ENCODE measurements at regions not wholly inside any gene's neighbourhood (a gene's known extent, or its start where the extent isn't known, plus 50 kb on each side); places are given as distances from the start of the nearest gene placed in this dataset.
"Not testable (repeated sequence)": the region's sequence is repeated elsewhere in the genome, so short reads cannot be mapped to it uniquely, and the experiment has no call there.

GRCh38 chr7:109456116-109456515, 886.4 kb downstream of the DNAJB9 start:
- Histone ChIP-seq H3K4me3 (ENCODE audit: low read length in 2 of 2) (no peak overlapping the region), H3K9me3 (ENCODE audit: control insufficient read depth in 2 of 2, low read length in 2 of 2) (peaks cover 0 to 5% of the 10 kb centered on the region in 2 donors), H3K27me3 (ENCODE audit: control insufficient read depth in 2 of 2, insufficient read depth in 2 of 2, low read length in 2 of 2) (no peaks in the 10 kb centered on the region), H3K27ac (ENCODE audit: low read depth in 2 of 2, low read length in 2 of 2) (no peak overlapping the region), H3K4me1 (ENCODE audit: control insufficient read depth in 2 of 2, insufficient read depth in 2 of 2, low read length in 2 of 2) (no peaks in the 10 kb centered on the region), H3K36me3 (ENCODE audit: control insufficient read depth in 2 of 2, insufficient read depth in 2 of 2, low read length in 2 of 2) (no peaks in the 10 kb centered on the region), H3K9ac (ENCODE audit: low read depth in 1 of 2, low read length in 2 of 2) (no peak overlapping the region)

- no peak overlapping the region for H3K27ac ChIP-seq (ENCODE audit: low read depth in 2 of 2, low read length in 2 of 2)
- H3K4me1 ChIP-seq (ENCODE audit: control insufficient read depth in 2 of 2, insufficient read depth in 2 of 2, low read length in 2 of 2), result no peaks in the 10 kb centered on the region
- H3K9me3 ChIP-seq (ENCODE audit: control insufficient read depth in 2 of 2, low read length in 2 of 2), result peaks cover 0 to 2% of the 10 kb centered on the region in 2 donors
- no peak overlapping the region for H3K9ac ChIP-seq (ENCODE audit: low read depth in 1 of 2, low read length in 2 of 2)
- H3K27me3 ChIP-seq (ENCODE audit: control insufficient read depth in 2 of 2, insufficient read depth in 2 of 2, low read length in 2 of 2), result no peaks in the 10 kb centered on the region
- no peaks in the 10 kb centered on the region for H3K36me3 ChIP-seq (ENCODE audit: control insufficient read depth in 2 of 2, insufficient read depth in 2 of 2, low read length in 2 of 2)
- H3K4me3 ChIP-seq (ENCODE audit: low read length in 2 of 2), result no peak overlapping the region
Observed at GRCh38 chr7:109460296-109460695, 890.6 kb downstream of the DNAJB9 start.

- H3K27ac ChIP-seq (ENCODE audit: low read depth in 2 of 2, low read length in 2 of 2), result no peak overlapping the region
- no peaks in the 10 kb centered on the region for H3K27me3 ChIP-seq (ENCODE audit: control insufficient read depth in 2 of 2, insufficient read depth in 2 of 2, low read length in 2 of 2)
- no peaks in the 10 kb centered on the region for H3K9me3 ChIP-seq (ENCODE audit: control insufficient read depth in 2 of 2, low read length in 2 of 2)
- H3K4me1 ChIP-seq (ENCODE audit: control insufficient read depth in 2 of 2, insufficient read depth in 2 of 2, low read length in 2 of 2), result no peaks in the 10 kb centered on the region
- H3K4me3 ChIP-seq (ENCODE audit: low read length in 2 of 2), result no peak overlapping the region
- no peak overlapping the region for H3K9ac ChIP-seq (ENCODE audit: low read depth in 1 of 2, low read length in 2 of 2)
- no peaks in the 10 kb centered on the region for H3K36me3 ChIP-seq (ENCODE audit: control insufficient read depth in 2 of 2, insufficient read depth in 2 of 2, low read length in 2 of 2)
Observed at GRCh38 chr7:109462171-109462570, 892.5 kb downstream of the DNAJB9 start.

- not testable (repeated sequence) for H3K27ac ChIP-seq (ENCODE audit: low read depth in 2 of 2, low read length in 2 of 2); H3K9ac ChIP-seq (ENCODE audit: low read depth in 1 of 2, low read length in 2 of 2); H3K4me1 ChIP-seq (ENCODE audit: control insufficient read depth in 2 of 2, insufficient read depth in 2 of 2, low read length in 2 of 2); H3K27me3 ChIP-seq (ENCODE audit: control insufficient read depth in 2 of 2, insufficient read depth in 2 of 2, low read length in 2 of 2); H3K36me3 ChIP-seq (ENCODE audit: control insufficient read depth in 2 of 2, insufficient read depth in 2 of 2, low read length in 2 of 2); H3K4me3 ChIP-seq (ENCODE audit: low read length in 2 of 2); H3K9me3 ChIP-seq (ENCODE audit: control insufficient read depth in 2 of 2, low read length in 2 of 2)
Observed at GRCh38 chr7:109467729-109468128, 898.1 kb downstream of the DNAJB9 start.

- H3K4me1 ChIP-seq (ENCODE audit: control insufficient read depth in 2 of 2, insufficient read depth in 2 of 2, low read length in 2 of 2), result no peaks in the 10 kb centered on the region
- H3K4me3 ChIP-seq (ENCODE audit: low read length in 2 of 2), result no peak overlapping the region
- H3K27ac ChIP-seq (ENCODE audit: low read depth in 2 of 2, low read length in 2 of 2), result no peak overlapping the region
- H3K9ac ChIP-seq (ENCODE audit: low read depth in 1 of 2, low read length in 2 of 2), result no peak overlapping the region
- H3K27me3 ChIP-seq (ENCODE audit: control insufficient read depth in 2 of 2, insufficient read depth in 2 of 2, low read length in 2 of 2), result no peaks in the 10 kb centered on the region
- no peaks in the 10 kb centered on the region for H3K36me3 ChIP-seq (ENCODE audit: control insufficient read depth in 2 of 2, insufficient read depth in 2 of 2, low read length in 2 of 2)
- no peaks in the 10 kb centered on the region for H3K9me3 ChIP-seq (ENCODE audit: control insufficient read depth in 2 of 2, low read length in 2 of 2)
Observed at GRCh38 chr7:109473172-109473571, 903.5 kb downstream of the DNAJB9 start.

- H3K36me3 ChIP-seq (ENCODE audit: control insufficient read depth in 2 of 2, insufficient read depth in 2 of 2, low read length in 2 of 2), result no peaks in the 10 kb centered on the region
- no peak overlapping the region for H3K4me3 ChIP-seq (ENCODE audit: low read length in 2 of 2)
- H3K27ac ChIP-seq (ENCODE audit: low read depth in 2 of 2, low read length in 2 of 2), result no peak overlapping the region
- no peaks in the 10 kb centered on the region for H3K27me3 ChIP-seq (ENCODE audit: control insufficient read depth in 2 of 2, insufficient read depth in 2 of 2, low read length in 2 of 2)
- H3K9ac ChIP-seq (ENCODE audit: low read depth in 1 of 2, low read length in 2 of 2), result no peak overlapping the region
- H3K9me3 ChIP-seq (ENCODE audit: control insufficient read depth in 2 of 2, low read length in 2 of 2), result no peaks in the 10 kb centered on the region
- H3K4me1 ChIP-seq (ENCODE audit: control insufficient read depth in 2 of 2, insufficient read depth in 2 of 2, low read length in 2 of 2), result no peaks in the 10 kb centered on the region
Observed at GRCh38 chr7:109476409-109476808, 906.7 kb downstream of the DNAJB9 start.

GRCh38 chr7:109479388-109479787, 909.7 kb downstream of the DNAJB9 start:
- H3K27ac ChIP-seq (ENCODE audit: low read depth in 2 of 2, low read length in 2 of 2), result no peak overlapping the region
- no peak overlapping the region for H3K4me3 ChIP-seq (ENCODE audit: low read length in 2 of 2)
- no peak overlapping the region for H3K9ac ChIP-seq (ENCODE audit: low read depth in 1 of 2, low read length in 2 of 2)
- H3K27me3 ChIP-seq (ENCODE audit: control insufficient read depth in 2 of 2, insufficient read depth in 2 of 2, low read length in 2 of 2), result no peaks in the 10 kb centered on the region
- H3K36me3 ChIP-seq (ENCODE audit: control insufficient read depth in 2 of 2, insufficient read depth in 2 of 2, low read length in 2 of 2), result no peaks in the 10 kb centered on the region
- no peaks in the 10 kb centered on the region for H3K4me1 ChIP-seq (ENCODE audit: control insufficient read depth in 2 of 2, insufficient read depth in 2 of 2, low read length in 2 of 2)
- H3K9me3 ChIP-seq (ENCODE audit: control insufficient read depth in 2 of 2, low read length in 2 of 2), result no peaks in the 10 kb centered on the region

GRCh38 chr7:109490607-109491006, 920.9 kb downstream of the DNAJB9 start:
- not testable (repeated sequence) for H3K27me3 ChIP-seq (ENCODE audit: control insufficient read depth in 2 of 2, insufficient read depth in 2 of 2, low read length in 2 of 2); H3K9ac ChIP-seq (ENCODE audit: low read depth in 1 of 2, low read length in 2 of 2); H3K36me3 ChIP-seq (ENCODE audit: control insufficient read depth in 2 of 2, insufficient read depth in 2 of 2, low read length in 2 of 2)

GRCh38 chr7:109497053-109497452, 927.4 kb downstream of the DNAJB9 start:
- H3K27me3 ChIP-seq (ENCODE audit: control insufficient read depth in 2 of 2, insufficient read depth in 2 of 2, low read length in 2 of 2), result no peaks in the 10 kb centered on the region
- H3K27ac ChIP-seq (ENCODE audit: low read depth in 2 of 2, low read length in 2 of 2), result no peak overlapping the region
- no peak overlapping the region for H3K9ac ChIP-seq (ENCODE audit: low read depth in 1 of 2, low read length in 2 of 2)
- H3K4me1 ChIP-seq (ENCODE audit: control insufficient read depth in 2 of 2, insufficient read depth in 2 of 2, low read length in 2 of 2), result no peaks in the 10 kb centered on the region
- H3K36me3 ChIP-seq (ENCODE audit: control insufficient read depth in 2 of 2, insufficient read depth in 2 of 2, low read length in 2 of 2), result no peaks in the 10 kb centered on the region
- no peak overlapping the region for H3K4me3 ChIP-seq (ENCODE audit: low read length in 2 of 2)
- H3K9me3 ChIP-seq (ENCODE audit: control insufficient read depth in 2 of 2, low read length in 2 of 2), result no peaks in the 10 kb centered on the region

More at GRCh38 chr7:109490607-109491006, 920.9 kb downstream of the DNAJB9 start:
- not testable (repeated sequence) for H3K27ac ChIP-seq (ENCODE audit: low read depth in 2 of 2, low read length in 2 of 2); H3K4me3 ChIP-seq (ENCODE audit: low read length in 2 of 2); H3K4me1 ChIP-seq (ENCODE audit: control insufficient read depth in 2 of 2, insufficient read depth in 2 of 2, low read length in 2 of 2); H3K9me3 ChIP-seq (ENCODE audit: control insufficient read depth in 2 of 2, low read length in 2 of 2)

- H3K27ac ChIP-seq (ENCODE audit: low read depth in 2 of 2, low read length in 2 of 2), result no peak overlapping the region
Observed at GRCh38 chr7:109498131-109498530, 928.5 kb downstream of the DNAJB9 start.

GRCh38 chr7:109503421-109503820, 933.7 kb downstream of the DNAJB9 start:
- Histone ChIP-seq H3K27ac (ENCODE audit: low read depth in 2 of 2, low read length in 2 of 2) (no peak overlapping the region), H3K9me3 (ENCODE audit: control insufficient read depth in 2 of 2, low read length in 2 of 2) (no peaks in the 10 kb centered on the region), H3K27me3 (ENCODE audit: control insufficient read depth in 2 of 2, insufficient read depth in 2 of 2, low read length in 2 of 2) (no peaks in the 10 kb centered on the region), H3K4me1 (ENCODE audit: control insufficient read depth in 2 of 2, insufficient read depth in 2 of 2, low read length in 2 of 2) (no peaks in the 10 kb centered on the region), H3K36me3 (ENCODE audit: control insufficient read depth in 2 of 2, insufficient read depth in 2 of 2, low read length in 2 of 2) (no peaks in the 10 kb centered on the region), H3K4me3 (ENCODE audit: low read length in 2 of 2) (no peak overlapping the region), H3K9ac (ENCODE audit: low read depth in 1 of 2, low read length in 2 of 2) (no peak overlapping the region)

More at GRCh38 chr7:109498131-109498530, 928.5 kb downstream of the DNAJB9 start:
- H3K36me3 ChIP-seq (ENCODE audit: control insufficient read depth in 2 of 2, insufficient read depth in 2 of 2, low read length in 2 of 2), result no peaks in the 10 kb centered on the region
- H3K4me1 ChIP-seq (ENCODE audit: control insufficient read depth in 2 of 2, insufficient read depth in 2 of 2, low read length in 2 of 2), result no peaks in the 10 kb centered on the region
- H3K4me3 ChIP-seq (ENCODE audit: low read length in 2 of 2), result no peak overlapping the region
- H3K9ac ChIP-seq (ENCODE audit: low read depth in 1 of 2, low read length in 2 of 2), result no peak overlapping the region
- no peaks in the 10 kb centered on the region for H3K27me3 ChIP-seq (ENCODE audit: control insufficient read depth in 2 of 2, insufficient read depth in 2 of 2, low read length in 2 of 2)
- H3K9me3 ChIP-seq (ENCODE audit: control insufficient read depth in 2 of 2, low read length in 2 of 2), result no peaks in the 10 kb centered on the region

Data from mucosa of rectum (tissue), 2 donors.